ENCODE measurements at regions not wholly inside any gene's neighbourhood (a gene's known extent, or its start where the extent isn't known, plus 50 kb on each side); places are given as distances from the start of the nearest gene placed in this dataset.

GRCh38 chr14:89095036-89095435 is 270.6 kb downstream of the TTC8 start:
- ATAC-seq (no peak), DNase-seq (ENCODE audit: low spot score) (no peak)
- no peaks in the 10 kb centered on the region for H3K27me3 ChIP-seq (ENCODE audit: insufficient read depth)
- no peaks in the 10 kb centered on the region for H3K4me1 ChIP-seq (ENCODE audit: insufficient read depth)
- Mint-ChIP-seq H3K36me3 (ENCODE audit: low read depth) (no peaks in the 10 kb centered on the region), H3K27ac (no peak overlapping the region), H3K4me3 (no peak overlapping the region), H3K4me1 (no peaks in the 10 kb centered on the region), H3K27me3 (ENCODE audit: insufficient read depth, low read depth, poor library complexity) (peaks cover 8% of the 10 kb centered on the region), H3K9me3 (peaks cover 9% of the 10 kb centered on the region)
- no peaks in the 10 kb centered on the region for H3K36me3 ChIP-seq (ENCODE audit: insufficient read depth)
- no peak overlapping the region for H3K4me3 ChIP-seq
- no peaks in the 10 kb centered on the region for H3K9me2 ChIP-seq (ENCODE audit: insufficient read depth)
- no peak overlapping the region for H3K4me2 ChIP-seq
- H3K79me2 ChIP-seq (replicated peaks; ENCODE audit: insufficient read depth), result no peaks in the 10 kb centered on the region
- no peak overlapping the region for H2AFZ ChIP-seq
- H4K20me1 ChIP-seq (replicated peaks; ENCODE audit: insufficient read depth), result no peaks in the 10 kb centered on the region
- no peak overlapping the region for H3K27ac ChIP-seq (ENCODE audit: low read depth)
- no peaks in the 10 kb centered on the region for H3F3A ChIP-seq (replicated peaks; ENCODE audit: low read depth)
- TF ChIP-seq ZNF462 (CRISPR knock-in tag; IDR thresholded peaks at IDR 0.05) (no peak), NANOG (IDR thresholded peaks at IDR 0.05; ENCODE audit: borderline replicate concordance) (no peak), STAT1 (IDR thresholded peaks at IDR 0.05; ENCODE audit: unreplicated experiment) (no peak), EZH2 (IDR thresholded peaks at IDR 0.05; ENCODE audit: low read depth, unreplicated experiment) (no peak), REST (IDR thresholded peaks at IDR 0.05; ENCODE audit: unreplicated experiment) (no peak), ZNF331 (CRISPR knock-in tag; IDR thresholded peaks at IDR 0.05; ENCODE audit: low read depth) (no peak), ETS1 (IDR thresholded peaks at IDR 0.05) (no peak), POLR2AphosphoS5 (IDR thresholded peaks at IDR 0.05; ENCODE audit: low read depth) (no peak), CREB1 (CRISPR knock-in tag; IDR thresholded peaks at IDR 0.05; ENCODE audit: low read depth) (no peak), ZNF114 (CRISPR knock-in tag; IDR thresholded peaks at IDR 0.05) (no peak), JUNB (IDR thresholded peaks at IDR 0.05; ENCODE audit: unreplicated experiment) (no peak), CTCF (conservative IDR thresholded peaks at IDR 0.05; ENCODE audit: low read depth in 2 of 2) (no peak), EZH2phosphoT487 (IDR thresholded peaks at IDR 0.05; ENCODE audit: unreplicated experiment) (no peak)

Data from GM23338 (cell line).